SU-DHL-6 (cell line): ENCODE measurements at regions not wholly inside any gene's neighbourhood (a gene's known extent, or its start where the extent isn't known, plus 50 kb on each side); places are given as distances from the start of the nearest gene placed in this dataset.

ENCODE experiments used
- H2AFZ ChIP-seq: fragments of 200-600 bp; sonication (generic); 2 replicates; pipeline ENCODE4 v1.6.1; 2014; ENCODE audit warnings: low read depth, mild to moderate bottlenecking, moderate library complexity, mixed read lengths, antibody characterized with exemption, low read length; ENCODE audit not compliant: severe bottlenecking
- H3F3A ChIP-seq: fragments of 200-600 bp; shearing (Covaris generic); 2 replicates; pipeline ENCODE4 v1.6.0; 2016; ENCODE audit warnings: antibody characterized with exemption, mild to moderate bottlenecking; ENCODE audit not compliant: insufficient read depth
- H3K27ac ChIP-seq: fragments of 200-600 bp; sonication (generic); 2 replicates; pipeline ENCODE4 v1.5.1; 2016; ENCODE audit warnings: low read depth, mild to moderate bottlenecking, low read length, moderate library complexity, mixed read lengths
- H3K27me3 ChIP-seq: fragments of 200-600 bp; sonication (generic), shearing (Covaris generic); 2 replicates; pipeline ENCODE4 v1.6.0; 2014; ENCODE audit warnings: mild to moderate bottlenecking, low read length
- H3K36me3 ChIP-seq: fragments of 200-600 bp; sonication (generic); 2 replicates; pipeline ENCODE4 v1.6.1; 2014; ENCODE audit warnings: mild to moderate bottlenecking, low read length, mixed read lengths
- H3K4me2 ChIP-seq: fragments of 300-600, 200-600 bp; shearing (Covaris generic), sonication (generic); 2 replicates; pipeline ENCODE4 v1.6.0; 2014; ENCODE audit warnings: low read length, low read depth, mild to moderate bottlenecking; ENCODE audit not compliant: poor library complexity, severe bottlenecking
- H3K4me3 ChIP-seq: fragments of 200-600 bp; sonication (generic); 2 replicates; pipeline ENCODE4 v1.5.1; 2014; ENCODE audit warnings: antibody characterized with exemption, low read length, mild to moderate bottlenecking, mixed read lengths; ENCODE audit not compliant: insufficient read depth, poor library complexity, severe bottlenecking
- H3K79me2 ChIP-seq: fragments of 200-600 bp; sonication (generic); 2 replicates; pipeline ENCODE4 v1.6.1; 2014; ENCODE audit warnings: mild to moderate bottlenecking, low read length, moderate library complexity; ENCODE audit not compliant: insufficient read depth
- H3K9ac ChIP-seq: fragments of 200-600 bp; sonication (generic); 2 replicates; pipeline ENCODE4 v1.7.0; 2014; ENCODE audit warnings: mild to moderate bottlenecking, low read length
- H3K9me2 ChIP-seq: fragments of 200-600 bp; sonication (generic); replicated peaks from 2 replicates; pipeline ENCODE4 v1.6.1; 2014; ENCODE audit warnings: low read length; ENCODE audit not compliant: insufficient read depth
- H3K9me3 ChIP-seq: fragments of 200-600 bp; sonication (generic); 2 replicates; pipeline ENCODE4 v1.6.1; 2014; ENCODE audit warnings: low read length, mixed read lengths; ENCODE audit not compliant: insufficient read depth
- H4K20me1 ChIP-seq: fragments of 200-600 bp; sonication (generic); 2 replicates; pipeline ENCODE4 v1.6.1; 2014; ENCODE audit warnings: low read depth, mild to moderate bottlenecking, antibody characterized with exemption, low read length, moderate library complexity, mixed read lengths
- CTCF ChIP-seq: fragments of 200-600 bp; sonication (generic); IDR thresholded peaks from one replicate; pipeline ENCODE4 v1.5.1; 2017; ENCODE audit warnings: antibody characterized with exemption, mild to moderate bottlenecking, low read length, moderate library complexity; ENCODE audit not compliant: insufficient read depth, poor library complexity, severe bottlenecking
- EZH2phosphoT487 ChIP-seq: fragments of 200-600 bp; sonication (generic), shearing (Covaris generic); conservative IDR thresholded peaks from 2 replicates; pipeline ENCODE4 v1.6.1; 2018; ENCODE audit warnings: mild to moderate bottlenecking, antibody characterized with exemption, low read length, moderate library complexity, mixed read lengths

GRCh38 chr11:38332046-38332445 lies 1734.0 kb upstream of the RAG2 start:
- Histone ChIP-seq H3K36me3 (no peaks in the 10 kb centered on the region), H3K79me2 (no peaks in the 10 kb centered on the region), H3K9ac (no peak overlapping the region), H3F3A (no peaks in the 10 kb centered on the region), H2AFZ (no peak overlapping the region), H3K4me3 (no peak overlapping the region), H3K4me2 (no peak overlapping the region), H4K20me1 (no peaks in the 10 kb centered on the region), H3K9me2 (no peaks in the 10 kb centered on the region), H3K27ac (no peak overlapping the region), H3K9me3 (no peaks in the 10 kb centered on the region), H3K27me3 (no peaks in the 10 kb centered on the region)
- no peak for TF ChIP-seq CTCF
- TF ChIP-seq EZH2phosphoT487: no peak

GRCh38 chr11:38330578-38330977 lies 1732.5 kb upstream of the RAG2 start:
- Histone ChIP-seq H3K79me2 (no peaks in the 10 kb centered on the region), H3K4me2 (no peak overlapping the region), H3K9me3 (no peaks in the 10 kb centered on the region), H4K20me1 (no peaks in the 10 kb centered on the region), H3K4me3 (no peak overlapping the region), H3K27me3 (no peaks in the 10 kb centered on the region), H3K9me2 (no peaks in the 10 kb centered on the region), H2AFZ (no peak overlapping the region), H3K27ac (no peak overlapping the region), H3K36me3 (no peaks in the 10 kb centered on the region), H3F3A (no peaks in the 10 kb centered on the region), H3K9ac (no peak overlapping the region)
- TF ChIP-seq EZH2phosphoT487: no peak
- TF ChIP-seq CTCF: no peak

GRCh38 chr11:38323961-38324761 lies 1726.1 kb upstream of the RAG2 start:
- Histone ChIP-seq H3K4me2 (no peak overlapping the region), H3K79me2 (no peaks in the 10 kb centered on the region), H3K9ac (no peak overlapping the region), H3K9me3 (no peaks in the 10 kb centered on the region), H4K20me1 (no peaks in the 10 kb centered on the region), H3F3A (no peaks in the 10 kb centered on the region), H3K27ac (no peak overlapping the region), H3K4me3 (no peak overlapping the region), H3K9me2 (no peaks in the 10 kb centered on the region), H2AFZ (no peak overlapping the region), H3K27me3 (no peaks in the 10 kb centered on the region), H3K36me3 (no peaks in the 10 kb centered on the region)
- TF ChIP-seq CTCF: no peak
- no peak for TF ChIP-seq EZH2phosphoT487
